H1 (cell line): ENCODE measurements at regions not wholly inside any gene's neighbourhood (a gene's known extent, or its start where the extent isn't known, plus 50 kb on each side); places are given as distances from the start of the nearest gene placed in this dataset.

Experiments
- CTCF ChIA-PET: fragments of 300-600 bp; sonication (Branson Sonifier 250); formaldehyde crosslinking; loops from one replicate; lab custom pipeline; 2021; ENCODE audit not compliant: partially characterized antibody; lab: Charles Lee
- POLR2A ChIA-PET: fragments of 300-600 bp; sonication (Branson Sonifier 250); formaldehyde crosslinking; loops from one replicate; lab custom pipeline; 2021; ENCODE audit warnings: inconsistent platforms; ENCODE audit not compliant: partially characterized antibody; lab: Charles Lee
- DNase-seq, 2 experiments: peaks; one replicate each; pipeline versions ENCODE4 v3.0.0 to v3.0.0-alpha.2; 2010 to 2022; ENCODE audit warnings: low spot score in 2 of 2, low read depth in 1 of 2, mixed read lengths in 1 of 2
- FAIRE-seq: peaks from 2 replicates; lab custom pipeline; 2011; peaks lifted over from hg19 to GRCh38; lab: Jason Lieb, UNC
- H2AFZ ChIP-seq: 2 replicates; pipeline ENCODE4 v1.8.1; 2012; ENCODE audit warnings: low read length, inconsistent platforms
- H2AK5ac ChIP-seq: 2 replicates; pipeline ENCODE4 v1.6.1; 2013; ENCODE audit warnings: low read depth, low read length
- H2BK120ac ChIP-seq: replicated peaks from 2 replicates; pipeline ENCODE3; 2013; ENCODE audit warnings: low read depth, low read length, inconsistent platforms
- H2BK12ac ChIP-seq: 2 replicates; pipeline ENCODE4 v1.6.1; 2013; ENCODE audit warnings: low read depth, low read length
- H2BK15ac ChIP-seq: 2 replicates; pipeline ENCODE4 v1.6.1; 2013; ENCODE audit warnings: low read length
- H2BK20ac ChIP-seq: 2 replicates; pipeline ENCODE4 v1.6.1; 2013; ENCODE audit warnings: low read length
- H2BK5ac ChIP-seq: 2 replicates; pipeline ENCODE4 v1.6.1; 2013; ENCODE audit warnings: low read depth, low read length
- H3K14ac ChIP-seq: 2 replicates; pipeline ENCODE4 v1.6.1; 2013; ENCODE audit warnings: inconsistent platforms; ENCODE audit not compliant: insufficient read length
- H3K18ac ChIP-seq: 2 replicates; pipeline ENCODE4 v1.6.1; 2013; ENCODE audit warnings: low read length; ENCODE audit errors: extremely low read depth
- H3K23ac ChIP-seq: 2 replicates; pipeline ENCODE4 v1.6.1; 2013; ENCODE audit warnings: inconsistent platforms; ENCODE audit not compliant: insufficient read length
- H3K23me2 ChIP-seq: 2 replicates; pipeline ENCODE4 v1.6.1; 2013; ENCODE audit warnings: low read depth, low read length
- H3K27ac ChIP-seq: 2 replicates; pipeline ENCODE4 v1.6.1; 2011; ENCODE audit warnings: low read depth, low read length, inconsistent platforms
- H3K27me3 ChIP-seq, 4 experiments: replicated peaks in 1 of 4; 1 replicate in 1 of 4; 2 replicates in 3 of 4; pipeline versions ENCODE4 v1.6.1 to v1.8.1; 2011 to 2013; ENCODE audit warnings: low read length in 3 of 4, mild to moderate bottlenecking in 3 of 4, inconsistent platforms in 2 of 4, mixed read lengths in 2 of 4, moderate library complexity in 1 of 4; ENCODE audit not compliant: control insufficient read depth in 3 of 4, insufficient read depth in 3 of 4; ENCODE audit errors: extremely low read depth in 1 of 4
- H3K36me3 ChIP-seq, 4 experiments: 2 replicates each; pipeline versions ENCODE4 v1.6.1 to v1.8.1; 2011 to 2013; ENCODE audit warnings: mild to moderate bottlenecking in 4 of 4, low read length in 3 of 4, moderate library complexity in 2 of 4, control low read depth in 1 of 4, inconsistent platforms in 1 of 4; ENCODE audit not compliant: insufficient read depth in 4 of 4, control insufficient read depth in 2 of 4
- H3K4ac ChIP-seq: replicated peaks from 2 replicates; pipeline ENCODE3; 2013; ENCODE audit warnings: low read length, low read depth, mixed read lengths, inconsistent platforms; ENCODE audit not compliant: insufficient read length
- H3K4me1 ChIP-seq, 4 experiments: replicated peaks in 1 of 4; 1 replicate in 1 of 4; 2 replicates in 3 of 4; pipeline versions ENCODE4 v1.6.1 to v1.8.1; 2011 to 2013; ENCODE audit warnings: low read length in 3 of 4, inconsistent platforms in 2 of 4, mixed read lengths in 1 of 4; ENCODE audit not compliant: insufficient read depth in 4 of 4, control insufficient read depth in 3 of 4
- H3K4me2 ChIP-seq, 2 experiments: 2 replicates each; pipeline versions ENCODE4 v1.6.1 to v1.8.1; 2011 to 2013; ENCODE audit warnings: low read depth in 2 of 2, low read length in 2 of 2, control low read depth in 1 of 2, inconsistent platforms in 1 of 2, mild to moderate bottlenecking in 1 of 2; ENCODE audit not compliant: insufficient read depth in 1 of 2
- H3K4me3 ChIP-seq, 4 experiments: fragments of 200-600, 300-600 bp in 1 of 4; sonication (generic), shearing (Covaris generic), sonication (Bioruptor Twin) in 1 of 4; 2 replicates each; pipeline versions ENCODE4 v1.5.1 to v1.8.1; 2011 to 2016; ENCODE audit warnings: low read length in 4 of 4, low read depth in 3 of 4, control low read depth in 2 of 4, inconsistent platforms in 2 of 4, mild to moderate bottlenecking in 2 of 4, mixed read lengths in 1 of 4, moderate library complexity in 1 of 4; ENCODE audit not compliant: insufficient read depth in 2 of 4; ENCODE audit errors: extremely low read depth in 1 of 4
- H3K56ac ChIP-seq: replicated peaks from 2 replicates; pipeline ENCODE3; 2013; ENCODE audit warnings: low read depth, mild to moderate bottlenecking, mixed read lengths, low read length, inconsistent platforms; ENCODE audit not compliant: insufficient read length
- H3K79me1 ChIP-seq: 2 replicates; pipeline ENCODE4 v1.6.1; 2013; ENCODE audit warnings: low read depth, low read length, control low read depth
- H3K79me2 ChIP-seq, 2 experiments: 2 replicates each; pipeline versions ENCODE4 v1.6.1 to v1.8.1; 2012 to 2013; ENCODE audit warnings: low read length in 2 of 2, mild to moderate bottlenecking in 2 of 2, inconsistent platforms in 1 of 2; ENCODE audit not compliant: insufficient read depth in 2 of 2, control insufficient read depth in 1 of 2
- H3K9ac ChIP-seq, 4 experiments: replicated peaks in 1 of 4; 1 replicate in 1 of 4; 2 replicates in 3 of 4; pipeline versions ENCODE4 v1.6.1 to v1.8.1; 2011 to 2013; ENCODE audit warnings: low read depth in 3 of 4, low read length in 3 of 4, control low read depth in 2 of 4, mild to moderate bottlenecking in 2 of 4, moderate library complexity in 2 of 4, inconsistent platforms in 1 of 4; ENCODE audit errors: extremely low read depth in 1 of 4
- H3K9me3 ChIP-seq, 2 experiments: 2 replicates each; pipeline versions ENCODE4 v1.6.1 to v1.8.1; 2012 to 2013; ENCODE audit warnings: mild to moderate bottlenecking in 2 of 2, moderate library complexity in 2 of 2, control low read depth in 1 of 2, inconsistent platforms in 1 of 2, low read depth in 1 of 2, low read length in 1 of 2, mixed read lengths in 1 of 2; ENCODE audit not compliant: insufficient read depth in 2 of 2
- H4K20me1 ChIP-seq, 2 experiments: replicated peaks in 1 of 2; 2 replicates each; pipeline versions ENCODE3 to v1.8.1; 2011 to 2013; ENCODE audit warnings: inconsistent platforms in 2 of 2, low read length in 2 of 2, mild to moderate bottlenecking in 1 of 2; ENCODE audit not compliant: insufficient read depth in 2 of 2, control insufficient read depth in 1 of 2
- H4K5ac ChIP-seq: 2 replicates; pipeline ENCODE4 v1.6.1; 2013; ENCODE audit warnings: low read length, low read depth, mixed read lengths, inconsistent platforms; ENCODE audit not compliant: insufficient read length
- H4K8ac ChIP-seq: 2 replicates; pipeline ENCODE4 v1.8.0; 2013; ENCODE audit warnings: mild to moderate bottlenecking, moderate library complexity, low read length, inconsistent platforms; ENCODE audit not compliant: insufficient read depth; ENCODE audit errors: extremely low read depth
- H4K91ac ChIP-seq: replicated peaks from 2 replicates; pipeline ENCODE3; 2013; ENCODE audit warnings: low read length, mixed read lengths, inconsistent platforms; ENCODE audit not compliant: insufficient read length
- CBX8 ChIP-seq: fragments of 300-800, 300-1000 bp; sonication (generic); IDR thresholded peaks from 2 replicates; pipeline ENCODE4 v1.7.1; 2016; ENCODE audit warnings: low read depth, low read length, borderline replicate concordance
- EZH2 ChIP-seq: fragments of 200-600 bp; sonication (generic); IDR thresholded peaks from 2 replicates; pipeline ENCODE4 v1.7.1; 2012; ENCODE audit warnings: low read depth, mild to moderate bottlenecking, moderate library complexity, low read length, inconsistent platforms; ENCODE audit not compliant: severe bottlenecking
- FOSL1 ChIP-seq: IDR thresholded peaks from 2 replicates; pipeline ENCODE4 v1.6.1; 2011; ENCODE audit warnings: mild to moderate bottlenecking, low read depth, low read length, moderate library complexity; ENCODE audit not compliant: insufficient read depth
- HDAC2 ChIP-seq, 2 experiments: fragments of 300-600 bp in 1 of 2; sonication (generic) in 1 of 2; IDR thresholded peaks; 2 replicates each; pipeline ENCODE4 v1.6.1; 2011 to 2012; ENCODE audit warnings: low read depth in 2 of 2, low read length in 2 of 2, mild to moderate bottlenecking in 2 of 2, moderate library complexity in 2 of 2, borderline replicate concordance in 1 of 2, inconsistent platforms in 1 of 2
- KDM1A ChIP-seq: fragments of 200-600, 300-600 bp; sonication (generic); IDR thresholded peaks from 2 replicates; pipeline ENCODE4 v1.7.1; 2016; ENCODE audit warnings: mild to moderate bottlenecking, low read length, borderline replicate concordance
- KDM4A ChIP-seq: IDR thresholded peaks from one replicate; pipeline ENCODE4 v1.7.1; 2012; ENCODE audit warnings: low read depth, mild to moderate bottlenecking, moderate library complexity, low read length, inconsistent platforms; ENCODE audit not compliant: severe bottlenecking
- KDM5A ChIP-seq: fragments of 200-600 bp; IDR thresholded peaks from 2 replicates; pipeline ENCODE4 v1.7.1; 2012; ENCODE audit warnings: mild to moderate bottlenecking, low read length, inconsistent platforms, mixed read lengths
- NANOG ChIP-seq: IDR thresholded peaks from 2 replicates; pipeline ENCODE4 v1.6.1; 2011; ENCODE audit warnings: low read length, low read depth, mild to moderate bottlenecking, inconsistent platforms; ENCODE audit not compliant: insufficient read depth, poor library complexity, severe bottlenecking
- POLR2A ChIP-seq, 2 experiments: IDR thresholded peaks; 1 replicate in 1 of 2; 2 replicates in 1 of 2; pipeline ENCODE4 v1.6.1; 2011; ENCODE audit warnings: low read depth in 2 of 2, low read length in 2 of 2, mild to moderate bottlenecking in 2 of 2; ENCODE audit errors: control extremely low read depth in 1 of 2
- SP2 ChIP-seq: IDR thresholded peaks from 2 replicates; pipeline ENCODE4 v1.6.1; 2012; ENCODE audit warnings: mild to moderate bottlenecking, low read length, inconsistent platforms
- SRF ChIP-seq: IDR thresholded peaks from 2 replicates; pipeline ENCODE4 v1.6.1; 2011; ENCODE audit warnings: mild to moderate bottlenecking, low read depth, low read length, moderate library complexity
- TAF7 ChIP-seq: optimal IDR thresholded peaks from 2 replicates; pipeline ENCODE3; 2011; ENCODE audit warnings: low read depth, mild to moderate bottlenecking, inconsistent platforms, low read length, moderate library complexity, borderline replicate concordance
- USF2 ChIP-seq: IDR thresholded peaks from 2 replicates; pipeline ENCODE4 v1.6.1; 2011; ENCODE audit warnings: low read length, improper control_type of control experiment
- WGBS, 2 experiments: shearing (Covaris generic) in 1 of 2; methylation state at CpG; one replicate each; pipeline versions ENCODE4 v1.1.6 to v1.1.7; 2013 to 2015; ENCODE audit warnings: low lambda C conversion rate in 2 of 2, mixed read lengths in 2 of 2, inconsistent platforms in 1 of 2, low coverage in 1 of 2, missing lambda C conversion rate in 1 of 2; ENCODE audit not compliant: insufficient replicate concordance in 2 of 2, insufficient coverage in 1 of 2, insufficient read length in 1 of 2; ENCODE audit errors: extremely low coverage in 1 of 2, missing lambda C conversion rate in 1 of 2; 5-methylcytosine and 5-hydroxymethylcytosine counted together

GRCh38 chr7:86966916-86967315, 92.5 kb downstream of the ELAPOR2 start:
- Histone ChIP-seq H3K4me1 (peaks cover 2 to 14% (median 9%) of the 10 kb centered on the region in 4 experiments), H3K79me2 (peaks cover 3 to 68% of the 10 kb centered on the region in 2 experiments; a peak in 3 of 4 replicates), H3K27me3 (no peaks in the 10 kb centered on the region), H3K4me3 (no peak overlapping the region), H4K91ac (no peak overlapping the region), H2BK15ac (no peak overlapping the region), H2AFZ (no peak overlapping the region), H3K56ac (no peak overlapping the region), H3K79me1 (peaks cover 3% of the 10 kb centered on the region; the same call in 1 of the 2 replicates), H3K23ac (no peak overlapping the region), H2BK12ac (no peak overlapping the region), H3K36me3 (no peaks in the 10 kb centered on the region), H2AK5ac (no peak overlapping the region), H2BK20ac (no peak overlapping the region), H4K5ac (no peak overlapping the region), H3K18ac (no peak overlapping the region), H3K23me2 (no peaks in the 10 kb centered on the region; the same call in 1 of the 2 replicates), H4K8ac (no peak overlapping the region), H3K27ac (no peak overlapping the region), H3K9me3 (no peaks in the 10 kb centered on the region), H3K14ac (no peak overlapping the region), H2BK120ac (no peak overlapping the region), H4K20me1 (peaks cover 0 to 6% of the 10 kb centered on the region in 2 experiments), H3K9ac (no peak overlapping the region), H3K4ac (no peak overlapping the region), H3K4me2 (no peak overlapping the region), H2BK5ac (no peak overlapping the region)
- FAIRE-seq (no peak), DNase-seq (no peak)
- WGBS, 2 experiments: 89% methylated on average over 2 of the region's 2 CpGs; no CpG with 5 or more reads in 1 of the 2 experiments
- ChIA-PET CTCF (interaction anchor here (1.0 to 1.5 kb wide), 2 partner anchors 13 to 16 kb away, joined by 4 read pairs; no protein-coding TSS in a partner anchor), POLR2A (interaction anchor here (1.0 kb wide), 1 partner anchor 19 kb away, joined by 4 read pairs; no protein-coding TSS in a partner anchor)
- TF ChIP-seq TAF7 (no peak), KDM5A (no peak), USF2 (no peak), SRF (no peak), SP2 (no peak), POLR2A (IDR thresholded peaks at IDR 0.05; ENCODE audit: control extremely low read depth in 1 of 2, low read depth in 2 of 2, low read length in 2 of 2) (no peak), EZH2 (no peak), KDM4A (no peak), KDM1A (no peak), CBX8 (no peak), FOSL1 (no peak), NANOG (no peak), HDAC2 (IDR thresholded peaks at IDR 0.05; ENCODE audit: borderline replicate concordance in 1 of 2, low read depth in 2 of 2, low read length in 2 of 2) (no peak)
